ENCODE measurements at regions not wholly inside any gene's neighbourhood (a gene's known extent, or its start where the extent isn't known, plus 50 kb on each side); places are given as distances from the start of the nearest gene placed in this dataset.

DNA sequence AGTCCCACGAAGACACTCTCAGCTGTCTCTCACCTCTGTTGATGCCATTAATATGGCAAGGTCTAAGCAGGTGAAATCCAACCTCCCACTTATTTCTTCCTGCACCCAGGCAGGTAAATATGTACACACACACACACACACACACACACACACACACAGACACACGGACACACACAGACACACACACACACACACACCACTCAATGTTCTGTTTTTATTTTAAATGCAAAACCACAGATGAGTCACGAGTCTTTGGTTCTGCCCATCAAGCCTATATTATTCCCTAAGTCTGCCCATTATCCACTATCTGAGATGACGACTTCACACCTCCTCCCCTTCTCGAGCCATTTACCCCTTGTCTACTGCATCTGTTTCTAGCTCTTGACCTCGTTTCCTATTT, 344.7 kb downstream of the CDH26 start:
- TF ChIP-seq, protein P1, sequence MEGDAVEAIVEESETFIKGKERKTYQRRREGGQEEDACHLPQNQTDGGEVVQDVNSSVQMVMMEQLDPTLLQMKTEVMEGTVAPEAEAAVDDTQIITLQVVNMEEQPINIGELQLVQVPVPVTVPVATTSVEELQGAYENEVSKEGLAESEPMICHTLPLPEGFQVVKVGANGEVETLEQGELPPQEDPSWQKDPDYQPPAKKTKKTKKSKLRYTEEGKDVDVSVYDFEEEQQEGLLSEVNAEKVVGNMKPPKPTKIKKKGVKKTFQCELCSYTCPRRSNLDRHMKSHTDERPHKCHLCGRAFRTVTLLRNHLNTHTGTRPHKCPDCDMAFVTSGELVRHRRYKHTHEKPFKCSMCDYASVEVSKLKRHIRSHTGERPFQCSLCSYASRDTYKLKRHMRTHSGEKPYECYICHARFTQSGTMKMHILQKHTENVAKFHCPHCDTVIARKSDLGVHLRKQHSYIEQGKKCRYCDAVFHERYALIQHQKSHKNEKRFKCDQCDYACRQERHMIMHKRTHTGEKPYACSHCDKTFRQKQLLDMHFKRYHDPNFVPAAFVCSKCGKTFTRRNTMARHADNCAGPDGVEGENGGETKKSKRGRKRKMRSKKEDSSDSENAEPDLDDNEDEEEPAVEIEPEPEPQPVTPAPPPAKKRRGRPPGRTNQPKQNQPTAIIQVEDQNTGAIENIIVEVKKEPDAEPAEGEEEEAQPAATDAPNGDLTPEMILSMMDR (conservative IDR thresholded peaks at IDR 0.05; ENCODE audit: low read depth, low read length), result no peak
- no peak for TF ChIP-seq EZH2 (IDR thresholded peaks at IDR 0.05; ENCODE audit: low read length, unreplicated experiment)
